ENCODE measurements at regions not wholly inside any gene's neighbourhood (a gene's known extent, or its start where the extent isn't known, plus 50 kb on each side); places are given as distances from the start of the nearest gene placed in this dataset.

DNA sequence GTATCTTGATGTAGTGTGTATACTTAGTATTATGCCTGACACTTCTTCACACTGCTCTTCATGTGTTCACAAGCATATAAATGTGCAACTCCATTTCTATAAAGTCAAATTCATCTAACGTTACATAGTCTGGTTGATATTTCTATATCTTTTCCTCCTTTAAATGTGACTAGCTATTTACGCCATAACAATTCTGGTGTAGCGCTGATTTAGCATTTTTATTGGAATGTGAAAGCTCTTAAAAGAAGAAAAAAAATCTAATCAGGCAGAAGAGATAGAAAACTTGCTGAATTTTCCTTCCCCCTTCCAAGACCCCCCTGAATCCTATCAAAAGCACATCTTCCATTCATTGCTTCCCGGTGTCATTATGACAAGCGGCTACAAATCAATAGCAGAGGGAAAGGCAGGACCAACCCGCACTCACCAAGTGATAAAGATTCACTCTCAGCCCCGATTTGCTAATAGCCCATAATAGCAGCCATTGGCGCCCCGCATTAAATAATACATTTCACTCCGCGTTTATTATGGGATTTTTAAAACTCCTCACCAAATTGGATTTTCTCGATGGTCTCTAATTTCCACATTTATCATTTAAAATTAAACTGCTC, 299.5 kb upstream of the PMFBP1 start:
- TF ChIP-seq, protein P1, sequence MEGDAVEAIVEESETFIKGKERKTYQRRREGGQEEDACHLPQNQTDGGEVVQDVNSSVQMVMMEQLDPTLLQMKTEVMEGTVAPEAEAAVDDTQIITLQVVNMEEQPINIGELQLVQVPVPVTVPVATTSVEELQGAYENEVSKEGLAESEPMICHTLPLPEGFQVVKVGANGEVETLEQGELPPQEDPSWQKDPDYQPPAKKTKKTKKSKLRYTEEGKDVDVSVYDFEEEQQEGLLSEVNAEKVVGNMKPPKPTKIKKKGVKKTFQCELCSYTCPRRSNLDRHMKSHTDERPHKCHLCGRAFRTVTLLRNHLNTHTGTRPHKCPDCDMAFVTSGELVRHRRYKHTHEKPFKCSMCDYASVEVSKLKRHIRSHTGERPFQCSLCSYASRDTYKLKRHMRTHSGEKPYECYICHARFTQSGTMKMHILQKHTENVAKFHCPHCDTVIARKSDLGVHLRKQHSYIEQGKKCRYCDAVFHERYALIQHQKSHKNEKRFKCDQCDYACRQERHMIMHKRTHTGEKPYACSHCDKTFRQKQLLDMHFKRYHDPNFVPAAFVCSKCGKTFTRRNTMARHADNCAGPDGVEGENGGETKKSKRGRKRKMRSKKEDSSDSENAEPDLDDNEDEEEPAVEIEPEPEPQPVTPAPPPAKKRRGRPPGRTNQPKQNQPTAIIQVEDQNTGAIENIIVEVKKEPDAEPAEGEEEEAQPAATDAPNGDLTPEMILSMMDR (IDR thresholded peaks at IDR 0.05) = no peak
- ATAC-seq (no peak), DNase-seq (no peak)
- H3K27ac ChIP-seq = no peak overlapping the region
- H3K4me1 ChIP-seq = no peaks in the 10 kb centered on the region
- H3K27me3 ChIP-seq = no peaks in the 10 kb centered on the region
- H3K4me3 ChIP-seq = no peak overlapping the region
- intact Hi-C loops (cut with DNase I) = no loop called here
- H3K36me3 ChIP-seq = no peaks in the 10 kb centered on the region
- H3K9me3 ChIP-seq = no peaks in the 10 kb centered on the region

DNA sequence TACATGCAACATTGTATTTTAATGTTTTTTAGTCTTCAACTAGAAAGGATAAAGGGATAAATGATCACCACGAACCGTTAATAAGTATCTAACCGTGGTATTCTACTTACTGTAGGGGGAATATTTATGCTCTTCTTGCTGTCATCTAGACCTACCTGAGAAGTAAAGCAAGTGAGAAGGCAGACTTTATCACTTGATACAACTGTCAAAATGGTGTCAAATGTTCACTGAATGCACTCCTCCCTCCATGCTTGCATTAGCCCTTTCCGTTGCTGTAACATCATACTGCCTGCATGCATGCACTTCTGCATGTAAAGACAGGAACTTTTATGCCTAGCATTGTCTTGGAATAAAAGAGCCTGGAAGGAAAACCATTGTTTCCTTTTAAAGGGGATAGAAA, 298.6 kb upstream of the PMFBP1 start:
- TF ChIP-seq, protein P1 (IDR thresholded peaks at IDR 0.05) = no peak
- H3K36me3 ChIP-seq = no peaks in the 10 kb centered on the region
- DNase-seq (no peak), ATAC-seq (no peak)
- H3K27me3 ChIP-seq = no peaks in the 10 kb centered on the region
- intact Hi-C loops (cut with DNase I) = no loop called here
- no peaks in the 10 kb centered on the region for H3K4me1 ChIP-seq
- no peak overlapping the region for H3K27ac ChIP-seq
- H3K4me3 ChIP-seq = no peak overlapping the region
- H3K9me3 ChIP-seq = no peaks in the 10 kb centered on the region

DNA sequence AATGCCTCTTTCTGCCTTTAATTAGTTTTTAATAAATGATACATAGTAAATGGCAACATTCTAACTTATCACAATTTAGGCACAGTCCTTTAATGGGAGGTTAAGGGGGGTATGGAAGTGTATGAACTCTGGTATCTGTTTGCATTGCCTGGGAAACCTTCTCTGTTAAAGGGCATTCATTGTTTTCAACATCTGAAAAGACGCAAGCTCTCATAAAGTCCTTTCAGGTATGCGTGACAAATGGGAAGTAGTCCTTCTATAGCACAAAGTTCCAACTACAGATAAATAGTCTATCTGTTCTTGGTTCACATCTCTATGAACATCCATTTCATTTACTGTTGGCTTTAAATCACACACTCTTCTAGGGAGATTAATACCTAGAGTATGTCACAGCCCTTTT, 298.0 kb upstream of the PMFBP1 start:
- no peak overlapping the region for H3K4me3 ChIP-seq
- no peaks in the 10 kb centered on the region for H3K36me3 ChIP-seq
- DNase-seq (no peak), ATAC-seq (no peak)
- H3K4me1 ChIP-seq = no peaks in the 10 kb centered on the region
- TF ChIP-seq, protein P1 (IDR thresholded peaks at IDR 0.05) = no peak
- no peak overlapping the region for H3K27ac ChIP-seq
- intact Hi-C loops (cut with DNase I) = no loop called here
- H3K9me3 ChIP-seq = no peaks in the 10 kb centered on the region
- no peaks in the 10 kb centered on the region for H3K27me3 ChIP-seq

DNA sequence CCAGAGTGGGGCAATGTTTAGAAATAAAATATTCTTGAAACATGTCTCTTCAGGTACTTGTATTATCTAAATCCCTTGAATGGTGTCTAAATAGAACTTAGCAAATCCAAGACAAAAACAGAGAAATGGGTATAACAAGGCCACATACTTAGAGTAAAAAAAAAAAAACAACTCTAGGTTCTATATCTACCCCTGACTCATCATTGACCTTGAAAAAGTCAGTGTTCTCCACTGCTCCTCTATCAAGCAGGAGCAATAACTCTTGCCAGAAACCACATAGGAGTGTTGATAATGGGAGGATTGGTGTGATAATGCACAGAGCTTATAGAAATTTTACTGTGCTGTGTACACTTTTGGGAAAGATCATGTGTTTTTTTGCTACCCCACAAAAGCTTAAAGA, 296.6 kb upstream of the PMFBP1 start:
- no peak for ATAC-seq
- no peak overlapping the region for H3K27ac ChIP-seq
- H3K9me3 ChIP-seq = no peaks in the 10 kb centered on the region
- no peak overlapping the region for H3K4me3 ChIP-seq
- TF ChIP-seq, protein P1 (IDR thresholded peaks at IDR 0.05) = no peak
- no peak for DNase-seq
- no peaks in the 10 kb centered on the region for H3K36me3 ChIP-seq
- intact Hi-C loops (cut with DNase I) = no loop called here
- H3K27me3 ChIP-seq = no peaks in the 10 kb centered on the region
- no peaks in the 10 kb centered on the region for H3K4me1 ChIP-seq

DNA sequence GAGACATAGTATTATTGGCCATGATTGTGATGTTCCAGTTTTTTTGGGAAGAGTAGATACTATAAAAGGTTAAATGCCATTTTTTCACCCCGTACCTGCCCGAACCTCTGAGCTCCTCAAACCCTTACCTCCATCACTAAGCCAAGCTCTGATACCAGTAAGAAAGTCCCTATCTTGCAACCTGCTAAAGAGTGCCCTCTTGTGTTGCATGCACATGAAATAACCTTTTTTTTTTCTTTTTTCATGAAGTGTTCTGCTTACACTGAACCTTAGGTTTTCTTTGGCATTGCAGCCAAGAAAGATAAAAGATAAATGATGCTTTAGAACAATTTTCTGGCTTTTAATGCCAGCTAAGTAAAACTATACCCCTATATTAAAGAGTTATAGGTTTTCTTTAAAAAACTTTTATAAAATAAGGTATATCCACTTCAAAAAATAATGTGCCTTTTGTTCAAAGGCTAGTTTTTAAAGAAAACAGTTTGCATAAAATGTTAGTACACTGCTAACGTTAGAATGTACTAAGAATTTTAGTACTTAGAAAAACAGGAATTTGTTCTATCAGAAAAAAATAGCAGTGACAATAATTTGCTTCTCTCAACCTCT, 295.3 kb upstream of the PMFBP1 start:
- H3K36me3 ChIP-seq = no peaks in the 10 kb centered on the region
- no peak overlapping the region for H3K4me3 ChIP-seq
- H3K27me3 ChIP-seq = no peaks in the 10 kb centered on the region
- intact Hi-C loops (cut with DNase I) = no loop called here
- ATAC-seq (peak; percentile 81), DNase-seq (no peak)
- TF ChIP-seq, protein P1 (IDR thresholded peaks at IDR 0.05) = peak; percentile 51
- no peaks in the 10 kb centered on the region for H3K9me3 ChIP-seq
- no peaks in the 10 kb centered on the region for H3K4me1 ChIP-seq
- H3K27ac ChIP-seq = no peak overlapping the region
